Neural progenitor cell (in vitro differentiated cells): ENCODE measurements at regions not wholly inside any gene's neighbourhood (a gene's known extent, or its start where the extent isn't known, plus 50 kb on each side); places are given as distances from the start of the nearest gene placed in this dataset.

Source experiments
- EZH2 ChIP-seq: fragments of 200-600 bp; sonication (generic); IDR thresholded peaks from 2 replicates; pipeline ENCODE4 v1.6.1; 2017; ENCODE audit warnings: antibody characterized with exemption, mild to moderate bottlenecking, moderate library complexity
- TF ChIP-seq, protein P1 (sequence below): fragments of 200-600 bp; sonication (generic); IDR thresholded peaks from 2 replicates; pipeline ENCODE4 v1.5.1; 2017; ENCODE audit warnings: antibody characterized with exemption, mild to moderate bottlenecking

DNA sequence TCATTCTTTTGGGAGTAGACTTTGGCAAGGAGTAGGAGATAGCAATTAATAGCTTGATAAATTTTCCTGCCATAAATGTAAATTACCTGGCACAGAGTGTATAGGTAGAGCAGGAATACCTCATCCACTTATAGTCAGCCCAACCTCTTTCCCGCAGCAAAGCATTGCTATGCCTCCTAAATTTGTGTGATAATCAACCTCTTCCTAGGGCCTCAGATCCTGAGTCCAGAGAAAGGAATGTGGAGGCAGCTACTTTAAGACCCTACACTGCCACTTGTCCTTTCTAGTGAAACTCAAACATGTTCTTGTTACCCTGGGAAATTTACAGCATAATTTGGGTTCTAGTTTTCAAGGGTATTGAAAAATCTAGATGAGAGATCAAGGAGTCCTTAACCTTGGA, 919.0 kb downstream of the RAPGEF2 start:
- no peak for TF ChIP-seq EZH2
- TF ChIP-seq, protein P1, sequence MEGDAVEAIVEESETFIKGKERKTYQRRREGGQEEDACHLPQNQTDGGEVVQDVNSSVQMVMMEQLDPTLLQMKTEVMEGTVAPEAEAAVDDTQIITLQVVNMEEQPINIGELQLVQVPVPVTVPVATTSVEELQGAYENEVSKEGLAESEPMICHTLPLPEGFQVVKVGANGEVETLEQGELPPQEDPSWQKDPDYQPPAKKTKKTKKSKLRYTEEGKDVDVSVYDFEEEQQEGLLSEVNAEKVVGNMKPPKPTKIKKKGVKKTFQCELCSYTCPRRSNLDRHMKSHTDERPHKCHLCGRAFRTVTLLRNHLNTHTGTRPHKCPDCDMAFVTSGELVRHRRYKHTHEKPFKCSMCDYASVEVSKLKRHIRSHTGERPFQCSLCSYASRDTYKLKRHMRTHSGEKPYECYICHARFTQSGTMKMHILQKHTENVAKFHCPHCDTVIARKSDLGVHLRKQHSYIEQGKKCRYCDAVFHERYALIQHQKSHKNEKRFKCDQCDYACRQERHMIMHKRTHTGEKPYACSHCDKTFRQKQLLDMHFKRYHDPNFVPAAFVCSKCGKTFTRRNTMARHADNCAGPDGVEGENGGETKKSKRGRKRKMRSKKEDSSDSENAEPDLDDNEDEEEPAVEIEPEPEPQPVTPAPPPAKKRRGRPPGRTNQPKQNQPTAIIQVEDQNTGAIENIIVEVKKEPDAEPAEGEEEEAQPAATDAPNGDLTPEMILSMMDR: no peak
